Colonic mucosa (tissue), 4 donors: ENCODE measurements at regions not wholly inside any gene's neighbourhood (a gene's known extent, or its start where the extent isn't known, plus 50 kb on each side); places are given as distances from the start of the nearest gene placed in this dataset.

Experiments used
- DNase-seq: peaks from one replicate; pipeline ENCODE4 v3.0.0-alpha.2; 2020
- H3K27ac ChIP-seq: fragments of 200-600 bp; one replicate; pipeline ENCODE4 v1.8.0; 2021
- H3K27me3 ChIP-seq: fragments of 200-600 bp; one replicate; pipeline ENCODE4 v1.8.0; 2021
- H3K36me3 ChIP-seq: fragments of 200-600 bp; one replicate; pipeline ENCODE4 v1.8.0; 2021
- H3K4me1 ChIP-seq: fragments of 200-600 bp; one replicate; pipeline ENCODE4 v1.8.0; 2021; ENCODE audit warnings: mild to moderate bottlenecking
- H3K4me3 ChIP-seq: fragments of 200-600 bp; one replicate; pipeline ENCODE4 v1.8.0; 2021
- H3K9ac ChIP-seq, 2 donors: one replicate each; pipeline ENCODE4 v1.7.0; 2013; ENCODE audit warnings: control low read depth in 2 of 2, low read depth in 2 of 2, low read length in 2 of 2
- H3K9me3 ChIP-seq: fragments of 200-600 bp; one replicate; pipeline ENCODE4 v1.8.0; 2021
- intact Hi-C: fragments of 100-400 bp; cut with DNase I; formaldehyde crosslinking; loops from one replicate; pipeline ENCODE4 v1.14.1; 2022
- TF ChIP-seq, protein P1 (sequence below): fragments of 200-600 bp; IDR thresholded peaks from one replicate; pipeline ENCODE4 v1.8.0; 2022; ENCODE audit warnings: antibody characterized with exemption, mild to moderate bottlenecking
- donor health status: healthy.
- donor health status: DM: no; HTN: no; CAD: no.
- donor health status: DM: no; HTN: no; CAD: no.

DNA sequence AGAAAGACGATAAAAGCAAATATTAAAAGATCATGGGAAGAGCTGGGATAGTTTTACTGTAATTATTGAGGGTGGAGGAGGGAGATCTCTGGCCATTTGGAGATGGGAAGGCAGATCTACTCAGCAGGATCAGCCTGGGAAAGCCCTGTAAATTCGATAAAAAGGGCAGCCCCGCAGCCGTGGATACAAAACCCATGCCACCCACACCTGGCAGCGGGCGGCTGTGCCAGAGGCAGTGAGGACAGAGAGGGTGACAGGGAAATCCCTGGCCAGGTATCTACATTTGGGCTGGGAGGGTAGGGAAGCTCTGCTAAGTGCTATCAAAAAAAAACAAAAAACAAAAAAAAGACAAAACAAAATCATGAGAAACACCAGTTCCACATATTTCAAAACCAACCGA, 379.2 kb upstream of the IRX1 start:
- no peak overlapping the region for H3K9ac ChIP-seq
- intact Hi-C loops: no loop called here
- no peak overlapping the region for H3K27ac ChIP-seq
- TF ChIP-seq, protein P1, sequence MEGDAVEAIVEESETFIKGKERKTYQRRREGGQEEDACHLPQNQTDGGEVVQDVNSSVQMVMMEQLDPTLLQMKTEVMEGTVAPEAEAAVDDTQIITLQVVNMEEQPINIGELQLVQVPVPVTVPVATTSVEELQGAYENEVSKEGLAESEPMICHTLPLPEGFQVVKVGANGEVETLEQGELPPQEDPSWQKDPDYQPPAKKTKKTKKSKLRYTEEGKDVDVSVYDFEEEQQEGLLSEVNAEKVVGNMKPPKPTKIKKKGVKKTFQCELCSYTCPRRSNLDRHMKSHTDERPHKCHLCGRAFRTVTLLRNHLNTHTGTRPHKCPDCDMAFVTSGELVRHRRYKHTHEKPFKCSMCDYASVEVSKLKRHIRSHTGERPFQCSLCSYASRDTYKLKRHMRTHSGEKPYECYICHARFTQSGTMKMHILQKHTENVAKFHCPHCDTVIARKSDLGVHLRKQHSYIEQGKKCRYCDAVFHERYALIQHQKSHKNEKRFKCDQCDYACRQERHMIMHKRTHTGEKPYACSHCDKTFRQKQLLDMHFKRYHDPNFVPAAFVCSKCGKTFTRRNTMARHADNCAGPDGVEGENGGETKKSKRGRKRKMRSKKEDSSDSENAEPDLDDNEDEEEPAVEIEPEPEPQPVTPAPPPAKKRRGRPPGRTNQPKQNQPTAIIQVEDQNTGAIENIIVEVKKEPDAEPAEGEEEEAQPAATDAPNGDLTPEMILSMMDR: no peak
- H3K4me1 ChIP-seq: no peaks in the 10 kb centered on the region
- no peaks in the 10 kb centered on the region for H3K9me3 ChIP-seq
- H3K36me3 ChIP-seq: no peaks in the 10 kb centered on the region
- H3K27me3 ChIP-seq: no peaks in the 10 kb centered on the region
- DNase-seq: no peak
- H3K4me3 ChIP-seq: no peak overlapping the region

DNA sequence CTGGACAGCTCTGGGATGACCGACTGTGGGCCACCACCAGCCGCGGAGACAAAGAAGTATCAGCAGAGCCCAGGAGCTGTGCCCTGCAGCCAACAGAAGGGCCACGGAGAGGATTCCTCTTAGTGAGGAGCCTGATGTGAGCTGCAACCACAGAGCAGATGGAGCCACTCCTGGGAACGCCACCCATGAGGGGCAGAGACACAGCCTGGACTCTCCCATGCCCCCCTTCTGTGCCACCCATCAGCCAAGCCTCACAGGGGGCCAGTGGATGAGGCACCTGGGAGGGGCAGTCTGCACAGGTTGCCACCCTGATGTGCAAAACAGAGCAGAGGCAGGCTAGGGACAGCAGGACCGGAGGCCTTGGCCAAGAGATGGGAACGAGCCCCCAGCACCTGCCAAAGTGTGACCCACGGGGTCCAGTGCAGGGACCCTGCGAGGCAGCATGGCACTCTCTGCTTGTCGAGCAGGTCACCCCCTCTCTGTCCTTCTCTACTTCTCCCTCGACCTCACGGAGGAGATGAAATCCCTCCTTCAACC, 380.7 kb upstream of the IRX1 start:
- intact Hi-C loops: no loop called here
- H3K27ac ChIP-seq: no peak overlapping the region
- H3K9ac ChIP-seq: no peak overlapping the region
- no peaks in the 10 kb centered on the region for H3K4me1 ChIP-seq
- H3K36me3 ChIP-seq: no peaks in the 10 kb centered on the region
- no peak overlapping the region for H3K4me3 ChIP-seq
- H3K9me3 ChIP-seq: no peaks in the 10 kb centered on the region
- TF ChIP-seq, protein P1: no peak
- no peak for DNase-seq
- no peaks in the 10 kb centered on the region for H3K27me3 ChIP-seq

DNA sequence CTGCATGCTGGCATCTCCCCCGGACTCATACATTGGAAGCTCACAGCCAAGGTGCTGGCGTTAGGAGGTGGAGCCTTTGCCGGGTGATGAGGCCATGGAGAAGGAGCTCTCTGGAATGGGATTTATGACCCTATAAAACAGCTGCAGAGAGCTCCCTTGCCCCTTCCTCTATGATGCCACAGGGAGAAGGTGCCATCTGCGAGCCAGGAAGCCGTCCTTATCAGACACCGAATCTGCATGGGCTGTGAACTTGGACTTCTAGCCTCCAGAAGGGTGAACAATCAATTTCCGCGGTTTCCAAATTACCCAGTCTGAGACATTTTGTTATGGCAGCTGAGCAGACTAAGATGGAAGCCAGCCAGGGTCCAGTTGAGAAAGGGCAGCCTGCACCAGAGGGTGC, 381.2 kb upstream of the IRX1 start:
- H3K9me3 ChIP-seq: no peaks in the 10 kb centered on the region
- DNase-seq: no peak
- H3K36me3 ChIP-seq: no peaks in the 10 kb centered on the region
- H3K4me3 ChIP-seq: no peak overlapping the region
- no peak overlapping the region for H3K9ac ChIP-seq
- H3K27me3 ChIP-seq: no peaks in the 10 kb centered on the region
- TF ChIP-seq, protein P1: no peak
- intact Hi-C loops: no loop called here
- no peak overlapping the region for H3K27ac ChIP-seq
- H3K4me1 ChIP-seq: no peaks in the 10 kb centered on the region

GRCh38 chr5:3212869-3213268, 382.8 kb upstream of the IRX1 start:
- H3K9me3 ChIP-seq: no peaks in the 10 kb centered on the region
- no peak overlapping the region for H3K27ac ChIP-seq
- no peaks in the 10 kb centered on the region for H3K4me1 ChIP-seq
- TF ChIP-seq, protein P1: no peak
- no peak overlapping the region for H3K4me3 ChIP-seq
- H3K36me3 ChIP-seq: no peaks in the 10 kb centered on the region
- H3K9ac ChIP-seq: no peak overlapping the region
- DNase-seq: no peak
- H3K27me3 ChIP-seq: no peaks in the 10 kb centered on the region
- intact Hi-C loops: no loop called here

- H3K4me1 ChIP-seq: no peaks in the 10 kb centered on the region
- no peaks in the 10 kb centered on the region for H3K9me3 ChIP-seq
- DNase-seq: no peak
- intact Hi-C loops: no loop called here
- no peaks in the 10 kb centered on the region for H3K27me3 ChIP-seq
- no peak overlapping the region for H3K9ac ChIP-seq
- H3K27ac ChIP-seq: no peak overlapping the region
- TF ChIP-seq, protein P1: no peak
- H3K36me3 ChIP-seq: no peaks in the 10 kb centered on the region
- no peak overlapping the region for H3K4me3 ChIP-seq
Measured at GRCh38 chr5:3210531-3210930, 385.1 kb upstream of the IRX1 start.

DNA sequence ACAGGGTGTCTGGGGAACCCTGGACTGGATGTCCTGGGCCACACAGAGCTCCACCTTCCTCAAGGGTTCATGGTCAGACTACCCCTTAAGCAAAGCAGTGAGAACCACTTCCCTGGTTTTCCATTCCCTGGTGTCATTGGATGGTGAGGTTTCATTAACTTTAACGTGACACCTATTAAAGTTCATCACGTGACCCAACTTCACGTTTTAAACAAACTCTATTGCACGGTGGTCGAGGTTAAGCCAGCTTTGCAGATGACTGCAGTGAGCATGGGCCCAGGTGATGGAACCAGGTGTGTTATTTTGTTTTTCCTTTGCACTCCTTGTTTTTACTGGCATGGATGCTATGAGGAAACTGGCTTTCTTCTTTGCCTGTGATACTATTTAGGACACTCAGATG, 385.7 kb upstream of the IRX1 start:
- Histone ChIP-seq H3K27me3 (no peaks in the 10 kb centered on the region), H3K36me3 (no peaks in the 10 kb centered on the region), H3K4me1 (no peaks in the 10 kb centered on the region), H3K27ac (no peak overlapping the region), H3K9me3 (no peaks in the 10 kb centered on the region), H3K4me3 (no peak overlapping the region), H3K9ac (no peak overlapping the region)
- TF ChIP-seq, protein P1: no peak
- DNase-seq: no peak
- intact Hi-C loops: no loop called here
